ENCODE measurements at regions not wholly inside any gene's neighbourhood (a gene's known extent, or its start where the extent isn't known, plus 50 kb on each side); places are given as distances from the start of the nearest gene placed in this dataset.

DNA sequence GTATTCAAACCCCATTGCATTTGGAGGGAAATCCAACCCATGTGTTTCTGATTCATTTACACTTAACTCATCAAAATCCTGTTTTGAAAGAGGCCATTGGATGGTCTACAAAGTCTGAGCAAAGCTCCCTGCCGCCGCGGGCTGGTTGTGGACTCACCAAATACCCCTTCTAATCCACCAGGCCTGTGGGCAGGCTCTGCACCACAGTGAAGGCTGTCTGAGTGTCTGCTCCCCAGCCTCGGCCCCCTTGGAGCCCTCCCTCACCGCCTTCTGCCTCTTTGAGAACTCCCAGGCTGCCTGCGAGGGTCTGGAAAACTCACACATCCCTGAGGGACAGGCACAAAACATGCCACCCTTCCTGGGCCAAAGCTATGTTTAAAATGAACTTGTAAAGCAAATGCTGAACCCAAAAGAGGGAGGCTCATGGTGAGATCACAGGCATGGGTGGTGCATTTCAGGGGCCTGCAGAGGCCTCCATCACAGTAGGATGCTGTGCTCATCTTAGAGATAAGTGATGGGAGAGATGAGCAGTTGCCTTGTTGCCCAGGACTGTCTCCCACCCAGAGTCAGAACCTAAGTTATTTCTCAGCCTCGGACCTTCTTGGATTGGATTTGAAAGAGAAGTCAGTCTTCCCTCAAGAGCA, 225.0 kb downstream of the CYP26B1 start:
- TF ChIP-seq CTCF (IDR thresholded peaks at IDR 0.05), result no peak
- no peak for TF ChIP-seq ZFX (IDR thresholded peaks at IDR 0.05; ENCODE audit: borderline replicate concordance)
